ENCODE measurements at regions not wholly inside any gene's neighbourhood (a gene's known extent, or its start where the extent isn't known, plus 50 kb on each side); places are given as distances from the start of the nearest gene placed in this dataset.

GRCh38 chr20:60160451-60161145 is 202.4 kb downstream of the CDH26 start:
- TF ChIP-seq, protein P1, sequence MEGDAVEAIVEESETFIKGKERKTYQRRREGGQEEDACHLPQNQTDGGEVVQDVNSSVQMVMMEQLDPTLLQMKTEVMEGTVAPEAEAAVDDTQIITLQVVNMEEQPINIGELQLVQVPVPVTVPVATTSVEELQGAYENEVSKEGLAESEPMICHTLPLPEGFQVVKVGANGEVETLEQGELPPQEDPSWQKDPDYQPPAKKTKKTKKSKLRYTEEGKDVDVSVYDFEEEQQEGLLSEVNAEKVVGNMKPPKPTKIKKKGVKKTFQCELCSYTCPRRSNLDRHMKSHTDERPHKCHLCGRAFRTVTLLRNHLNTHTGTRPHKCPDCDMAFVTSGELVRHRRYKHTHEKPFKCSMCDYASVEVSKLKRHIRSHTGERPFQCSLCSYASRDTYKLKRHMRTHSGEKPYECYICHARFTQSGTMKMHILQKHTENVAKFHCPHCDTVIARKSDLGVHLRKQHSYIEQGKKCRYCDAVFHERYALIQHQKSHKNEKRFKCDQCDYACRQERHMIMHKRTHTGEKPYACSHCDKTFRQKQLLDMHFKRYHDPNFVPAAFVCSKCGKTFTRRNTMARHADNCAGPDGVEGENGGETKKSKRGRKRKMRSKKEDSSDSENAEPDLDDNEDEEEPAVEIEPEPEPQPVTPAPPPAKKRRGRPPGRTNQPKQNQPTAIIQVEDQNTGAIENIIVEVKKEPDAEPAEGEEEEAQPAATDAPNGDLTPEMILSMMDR (IDR thresholded peaks at IDR 0.05; ENCODE audit: insufficient read depth, low read depth, low read length): no peak

DNA sequence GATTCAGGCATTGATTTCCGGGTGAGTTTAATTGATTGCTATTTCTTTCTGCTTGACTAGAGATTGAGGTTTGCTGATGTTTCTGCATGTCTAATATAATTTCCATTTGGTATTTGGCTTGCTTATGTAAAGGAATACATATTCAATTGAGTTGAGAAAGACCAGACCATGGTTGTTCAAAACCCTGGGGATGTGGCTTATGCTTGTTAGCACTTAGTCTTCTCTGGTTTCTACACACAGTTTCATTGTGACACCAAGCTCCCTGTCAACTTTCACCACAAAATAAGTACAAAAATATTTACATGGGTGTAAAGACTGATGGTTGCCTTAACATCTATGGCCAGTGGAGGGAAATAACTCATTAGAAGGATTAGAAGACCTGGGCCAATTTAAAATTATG is 209.6 kb downstream of the CDH26 start:
- Histone ChIP-seq H3K4me3 (ENCODE audit: low read depth, low read length) (no peak overlapping the region), H3K27me3 (ENCODE audit: control insufficient read depth, insufficient read depth, low read length) (no peaks in the 10 kb centered on the region), H3K36me3 (ENCODE audit: control insufficient read depth, insufficient read depth, low read length) (no peaks in the 10 kb centered on the region)
- POLR2A ChIA-PET: no interaction called here
- DNase-seq (ENCODE audit: low read depth): no peak
- CTCF ChIA-PET: interaction anchor here (0.8 to 1.2 kb wide), 2 partner anchors 37 to 44 kb away, joined by 3 to 4 read pairs; no protein-coding TSS in a partner anchor
- TF ChIP-seq, protein P1 (IDR thresholded peaks at IDR 0.05; ENCODE audit: insufficient read depth, low read depth, low read length): no peak

More at GRCh38 chr20:60160451-60161145, 202.4 kb downstream of the CDH26 start:
- DNase-seq (ENCODE audit: low read depth): no peak
- ChIA-PET CTCF (no interaction called here), POLR2A (no interaction called here)
- Histone ChIP-seq H3K36me3 (ENCODE audit: control insufficient read depth, insufficient read depth, low read length) (no peaks in the 10 kb centered on the region), H3K4me3 (ENCODE audit: low read depth, low read length) (no peak overlapping the region), H3K27me3 (ENCODE audit: control insufficient read depth, insufficient read depth, low read length) (no peaks in the 10 kb centered on the region)

DNA sequence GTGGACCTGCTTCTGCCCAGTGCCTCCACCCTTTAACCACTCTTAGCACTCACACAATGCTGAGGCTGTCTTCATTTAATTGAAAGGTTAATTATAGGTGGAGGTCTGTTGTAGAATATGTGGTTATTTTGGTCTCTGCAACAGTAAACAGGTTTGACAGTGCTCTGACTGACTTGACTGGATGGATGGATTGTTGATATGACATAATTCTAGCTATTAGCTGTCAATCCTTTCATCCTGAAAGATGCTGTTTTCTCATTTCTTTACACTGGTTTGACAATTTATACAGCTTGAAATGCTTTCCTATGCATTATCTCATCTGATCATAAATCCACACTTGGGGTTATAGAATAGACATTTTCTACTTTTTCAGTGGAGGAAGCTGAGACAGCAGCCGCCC is 210.7 kb downstream of the CDH26 start:
- H3K27me3 ChIP-seq (ENCODE audit: control insufficient read depth, insufficient read depth, low read length): no peaks in the 10 kb centered on the region
- CTCF ChIA-PET: no interaction called here
- no peak overlapping the region for H3K4me3 ChIP-seq (ENCODE audit: low read depth, low read length)
- no peak for DNase-seq (ENCODE audit: low read depth)
- TF ChIP-seq, protein P1 (IDR thresholded peaks at IDR 0.05; ENCODE audit: insufficient read depth, low read depth, low read length): no peak
- POLR2A ChIA-PET: no interaction called here
- H3K36me3 ChIP-seq (ENCODE audit: control insufficient read depth, insufficient read depth, low read length): no peaks in the 10 kb centered on the region

DNA sequence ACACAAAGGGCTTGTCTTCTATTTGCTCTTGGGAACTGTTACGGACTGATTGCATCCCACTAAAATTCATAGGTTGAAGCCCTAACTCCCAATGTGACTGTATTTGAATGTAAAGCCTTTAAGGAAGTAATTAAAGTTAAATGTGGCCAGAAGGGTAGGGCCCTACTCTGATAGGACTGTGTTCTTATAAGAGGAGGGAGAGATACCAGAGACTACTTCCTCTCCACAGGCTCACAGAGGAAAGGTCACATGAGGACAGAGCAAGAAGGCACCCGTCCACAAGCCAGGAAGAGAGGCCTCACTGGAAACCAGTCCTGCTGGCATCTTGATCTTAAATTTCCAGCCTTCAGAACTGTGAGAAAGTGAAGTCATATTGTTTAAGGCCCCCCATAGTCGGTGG is 211.9 kb downstream of the CDH26 start:
- Histone ChIP-seq H3K36me3 (ENCODE audit: control insufficient read depth, insufficient read depth, low read length) (no peaks in the 10 kb centered on the region), H3K27me3 (ENCODE audit: control insufficient read depth, insufficient read depth, low read length) (no peaks in the 10 kb centered on the region), H3K4me3 (ENCODE audit: low read depth, low read length) (no peak overlapping the region)
- no peak for DNase-seq (ENCODE audit: low read depth)
- TF ChIP-seq, protein P1 (IDR thresholded peaks at IDR 0.05; ENCODE audit: insufficient read depth, low read depth, low read length): no peak
- ChIA-PET POLR2A (no interaction called here), CTCF (no interaction called here)

DNA sequence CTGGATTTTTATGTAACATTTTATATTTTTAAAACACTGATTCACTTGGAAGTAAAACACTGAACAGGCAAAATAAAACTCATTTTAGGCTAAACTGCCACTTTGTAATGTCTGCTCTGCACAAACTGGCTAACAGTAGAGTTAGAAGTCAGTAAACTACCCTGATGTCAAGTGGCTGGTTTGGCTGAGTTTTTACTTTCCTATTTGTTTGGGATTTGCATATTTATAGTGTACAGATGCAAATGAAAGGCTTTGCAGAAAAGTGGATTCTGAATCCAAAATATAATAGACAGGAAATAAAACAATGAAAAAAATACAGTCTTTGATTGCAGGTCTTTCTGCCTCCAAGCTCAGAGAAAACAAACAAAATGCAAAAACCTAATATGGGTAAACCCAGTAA is 213.1 kb downstream of the CDH26 start:
- no peaks in the 10 kb centered on the region for H3K27me3 ChIP-seq (ENCODE audit: control insufficient read depth, insufficient read depth, low read length)
- ChIA-PET CTCF (no interaction called here), POLR2A (no interaction called here)
- no peak for DNase-seq (ENCODE audit: low read depth)
- H3K36me3 ChIP-seq (ENCODE audit: control insufficient read depth, insufficient read depth, low read length): no peaks in the 10 kb centered on the region
- TF ChIP-seq, protein P1 (IDR thresholded peaks at IDR 0.05; ENCODE audit: insufficient read depth, low read depth, low read length): no peak
- H3K4me3 ChIP-seq (ENCODE audit: low read depth, low read length): no peak overlapping the region
